Panc1 (cell line): ENCODE measurements at regions not wholly inside any gene's neighbourhood (a gene's known extent, or its start where the extent isn't known, plus 50 kb on each side); places are given as distances from the start of the nearest gene placed in this dataset.

Experiments
- CTCF ChIP-seq: fragments of 450-650 bp; IDR thresholded peaks from 2 replicates; pipeline ENCODE4 v1.5.1; 2017; ENCODE audit warnings: mild to moderate bottlenecking
- TF ChIP-seq, protein P1 (sequence below), 2 experiments: IDR thresholded peaks; 2 replicates each; pipeline ENCODE4 v1.6.1; 2011 to 2012; ENCODE audit warnings: low read depth in 2 of 2, control low read depth in 1 of 2, low read length in 1 of 2, mild to moderate bottlenecking in 1 of 2, moderate library complexity in 1 of 2; ENCODE audit not compliant: insufficient read depth in 1 of 2

DNA sequence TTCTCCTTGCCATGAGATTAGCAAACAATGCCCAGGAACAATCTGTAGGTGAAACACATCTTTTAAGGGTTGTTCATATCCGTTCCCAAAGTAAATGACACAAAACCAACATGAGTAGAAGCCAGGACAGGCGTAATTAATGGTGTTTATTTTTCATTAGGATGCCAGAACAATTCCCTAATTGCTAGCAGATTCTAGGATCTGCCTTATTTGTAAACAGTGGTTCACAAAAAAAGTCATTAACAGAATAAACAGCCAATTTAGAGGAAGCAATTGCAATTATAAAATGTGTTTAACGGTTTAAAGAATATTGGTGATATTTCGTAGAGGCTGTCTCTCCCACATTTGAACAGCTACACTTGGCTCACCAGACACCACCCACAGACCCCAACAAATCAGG is 250.6 kb upstream of the GPR26 start:
- TF ChIP-seq CTCF: no peak
- TF ChIP-seq, protein P1, sequence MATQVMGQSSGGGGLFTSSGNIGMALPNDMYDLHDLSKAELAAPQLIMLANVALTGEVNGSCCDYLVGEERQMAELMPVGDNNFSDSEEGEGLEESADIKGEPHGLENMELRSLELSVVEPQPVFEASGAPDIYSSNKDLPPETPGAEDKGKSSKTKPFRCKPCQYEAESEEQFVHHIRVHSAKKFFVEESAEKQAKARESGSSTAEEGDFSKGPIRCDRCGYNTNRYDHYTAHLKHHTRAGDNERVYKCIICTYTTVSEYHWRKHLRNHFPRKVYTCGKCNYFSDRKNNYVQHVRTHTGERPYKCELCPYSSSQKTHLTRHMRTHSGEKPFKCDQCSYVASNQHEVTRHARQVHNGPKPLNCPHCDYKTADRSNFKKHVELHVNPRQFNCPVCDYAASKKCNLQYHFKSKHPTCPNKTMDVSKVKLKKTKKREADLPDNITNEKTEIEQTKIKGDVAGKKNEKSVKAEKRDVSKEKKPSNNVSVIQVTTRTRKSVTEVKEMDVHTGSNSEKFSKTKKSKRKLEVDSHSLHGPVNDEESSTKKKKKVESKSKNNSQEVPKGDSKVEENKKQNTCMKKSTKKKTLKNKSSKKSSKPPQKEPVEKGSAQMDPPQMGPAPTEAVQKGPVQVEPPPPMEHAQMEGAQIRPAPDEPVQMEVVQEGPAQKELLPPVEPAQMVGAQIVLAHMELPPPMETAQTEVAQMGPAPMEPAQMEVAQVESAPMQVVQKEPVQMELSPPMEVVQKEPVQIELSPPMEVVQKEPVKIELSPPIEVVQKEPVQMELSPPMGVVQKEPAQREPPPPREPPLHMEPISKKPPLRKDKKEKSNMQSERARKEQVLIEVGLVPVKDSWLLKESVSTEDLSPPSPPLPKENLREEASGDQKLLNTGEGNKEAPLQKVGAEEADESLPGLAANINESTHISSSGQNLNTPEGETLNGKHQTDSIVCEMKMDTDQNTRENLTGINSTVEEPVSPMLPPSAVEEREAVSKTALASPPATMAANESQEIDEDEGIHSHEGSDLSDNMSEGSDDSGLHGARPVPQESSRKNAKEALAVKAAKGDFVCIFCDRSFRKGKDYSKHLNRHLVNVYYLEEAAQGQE (IDR thresholded peaks at IDR 0.05; ENCODE audit: insufficient read depth in 1 of 2, low read depth in 2 of 2, low read length in 1 of 2): no peak
